ENCODE measurements at regions not wholly inside any gene's neighbourhood (a gene's known extent, or its start where the extent isn't known, plus 50 kb on each side); places are given as distances from the start of the nearest gene placed in this dataset.

GRCh38 chr3:146888176-146888575, 283.0 kb upstream of the PLSCR5 start:
- ATAC-seq (no peak), DNase-seq (ENCODE audit: low read depth, low spot score) (no peak)
- H3K9me3 ChIP-seq (ENCODE audit: control insufficient read depth, insufficient read depth, low read depth, low read length), result no peaks in the 10 kb centered on the region
- POLR2A ChIA-PET, result no interaction called here
- no peaks in the 10 kb centered on the region for H3K27me3 ChIP-seq (ENCODE audit: control insufficient read depth, insufficient read depth, low read length)
- no TSS peak for BruUV-seq (replicated peaks)
- intact Hi-C loops (cut with micrococcal nuclease; ENCODE audit: unreplicated experiment) (no loop called here), in situ Hi-C loops (cut with HindIII; ENCODE audit: low pct_unique_long_range_greater_than_20kb, low sequenced_read_pairs) (no loop called here)
- H3K36me3 ChIP-seq (ENCODE audit: control insufficient read depth, insufficient read depth, low read length), result no peaks in the 10 kb centered on the region
- H3K27ac ChIP-seq (ENCODE audit: low read length), result no peak overlapping the region
- TF ChIP-seq, protein P1, sequence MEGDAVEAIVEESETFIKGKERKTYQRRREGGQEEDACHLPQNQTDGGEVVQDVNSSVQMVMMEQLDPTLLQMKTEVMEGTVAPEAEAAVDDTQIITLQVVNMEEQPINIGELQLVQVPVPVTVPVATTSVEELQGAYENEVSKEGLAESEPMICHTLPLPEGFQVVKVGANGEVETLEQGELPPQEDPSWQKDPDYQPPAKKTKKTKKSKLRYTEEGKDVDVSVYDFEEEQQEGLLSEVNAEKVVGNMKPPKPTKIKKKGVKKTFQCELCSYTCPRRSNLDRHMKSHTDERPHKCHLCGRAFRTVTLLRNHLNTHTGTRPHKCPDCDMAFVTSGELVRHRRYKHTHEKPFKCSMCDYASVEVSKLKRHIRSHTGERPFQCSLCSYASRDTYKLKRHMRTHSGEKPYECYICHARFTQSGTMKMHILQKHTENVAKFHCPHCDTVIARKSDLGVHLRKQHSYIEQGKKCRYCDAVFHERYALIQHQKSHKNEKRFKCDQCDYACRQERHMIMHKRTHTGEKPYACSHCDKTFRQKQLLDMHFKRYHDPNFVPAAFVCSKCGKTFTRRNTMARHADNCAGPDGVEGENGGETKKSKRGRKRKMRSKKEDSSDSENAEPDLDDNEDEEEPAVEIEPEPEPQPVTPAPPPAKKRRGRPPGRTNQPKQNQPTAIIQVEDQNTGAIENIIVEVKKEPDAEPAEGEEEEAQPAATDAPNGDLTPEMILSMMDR (IDR thresholded peaks at IDR 0.05), result no peak
- no peak for TF ChIP-seq SIN3A (IDR thresholded peaks at IDR 0.05; ENCODE audit: borderline replicate concordance, insufficient read depth, low read depth, low read length)
- no peak for TF ChIP-seq POLR2AphosphoS5 (IDR thresholded peaks at IDR 0.05; ENCODE audit: low read depth, low read length)
- TF ChIP-seq TCF7L2 (IDR thresholded peaks at IDR 0.05; ENCODE audit: low read depth, low read length), result no peak
- TF ChIP-seq REST (IDR thresholded peaks at IDR 0.05; ENCODE audit: insufficient read depth in 1 of 2, low read depth in 2 of 2, low read length in 1 of 2), result no peak
- H3K4me3 ChIP-seq (ENCODE audit: low read depth in 2 of 2, low read length in 2 of 2), result no peak overlapping the region
- CTCF ChIA-PET, result no interaction called here
- no peaks in the 10 kb centered on the region for H3K4me1 ChIP-seq (ENCODE audit: control insufficient read depth, insufficient read depth, low read length)

- Histone ChIP-seq H3K4me1 (ENCODE audit: control insufficient read depth, insufficient read depth, low read length) (no peaks in the 10 kb centered on the region), H3K4me3 (ENCODE audit: low read depth in 2 of 2, low read length in 2 of 2) (no peak overlapping the region), H3K27ac (ENCODE audit: low read length) (no peak overlapping the region), H3K9me3 (ENCODE audit: control insufficient read depth, insufficient read depth, low read depth, low read length) (no peaks in the 10 kb centered on the region), H3K27me3 (ENCODE audit: control insufficient read depth, insufficient read depth, low read length) (no peaks in the 10 kb centered on the region), H3K36me3 (ENCODE audit: control insufficient read depth, insufficient read depth, low read length) (no peaks in the 10 kb centered on the region)
- no peak for DNase-seq (ENCODE audit: low read depth, low spot score)
- no peak for ATAC-seq
- no TSS peak for BruUV-seq (replicated peaks)
- in situ Hi-C loops (cut with HindIII; ENCODE audit: low pct_unique_long_range_greater_than_20kb, low sequenced_read_pairs), result no loop called here
- intact Hi-C loops (cut with micrococcal nuclease; ENCODE audit: unreplicated experiment), result no loop called here
- POLR2A ChIA-PET, result no interaction called here
- no peak for TF ChIP-seq TCF7L2 (IDR thresholded peaks at IDR 0.05; ENCODE audit: low read depth, low read length)
- TF ChIP-seq, protein P1 (IDR thresholded peaks at IDR 0.05), result no peak
- TF ChIP-seq SIN3A (IDR thresholded peaks at IDR 0.05; ENCODE audit: borderline replicate concordance, insufficient read depth, low read depth, low read length), result no peak
- TF ChIP-seq POLR2AphosphoS5 (IDR thresholded peaks at IDR 0.05; ENCODE audit: low read depth, low read length), result no peak
- no peak for TF ChIP-seq REST (IDR thresholded peaks at IDR 0.05; ENCODE audit: insufficient read depth in 1 of 2, low read depth in 2 of 2, low read length in 1 of 2)
- CTCF ChIA-PET, result no interaction called here
Measured at GRCh38 chr3:146884721-146885120, 279.6 kb upstream of the PLSCR5 start.
